MM.1S (cell line): ENCODE measurements at regions not wholly inside any gene's neighbourhood (a gene's known extent, or its start where the extent isn't known, plus 50 kb on each side); places are given as distances from the start of the nearest gene placed in this dataset.

Source experiments
- CTCF ChIP-seq: fragments of 300-600 bp; sonication (generic); IDR thresholded peaks from 2 replicates; pipeline ENCODE4 v1.5.1; 2016; ENCODE audit warnings: antibody characterized with exemption, low read length, mixed read lengths
- EZH2 ChIP-seq: fragments of 300-600 bp; sonication (generic); optimal IDR thresholded peaks from 2 replicates; pipeline ENCODE3; 2017; ENCODE audit warnings: low read depth, mild to moderate bottlenecking, antibody characterized with exemption, low read length, mixed read lengths
- EZH2phosphoT487 ChIP-seq: fragments of 300-600 bp; sonication (generic); IDR thresholded peaks from 2 replicates; pipeline ENCODE4 v1.6.1; 2018; ENCODE audit warnings: antibody characterized with exemption, low read length

- no peak for TF ChIP-seq CTCF
- TF ChIP-seq EZH2 = no peak
- TF ChIP-seq EZH2phosphoT487 = no peak
These were observed 398.3 kb upstream of the NAALADL2 start for GRCh38 chr3:174460831-174461230.
